GM21717 (cell line): ENCODE measurements at regions not wholly inside any gene's neighbourhood (a gene's known extent, or its start where the extent isn't known, plus 50 kb on each side); places are given as distances from the start of the nearest gene placed in this dataset.
A peak's percentile ranks its signal among the peaks of the same experiment; 100 is the strongest.
"Not testable (repeated sequence)": the region's sequence is repeated elsewhere in the genome, so short reads cannot be mapped to it uniquely, and the experiment has no call there.

Experiments
- ATAC-seq: cut with Tn5 transposase; IDR thresholded peaks from one replicate; pipeline ENCODE4 v1.9.1; 2021; ENCODE audit warnings: mild to moderate bottlenecking, moderate library complexity; ENCODE audit not compliant: unreplicated experiment

DNA sequence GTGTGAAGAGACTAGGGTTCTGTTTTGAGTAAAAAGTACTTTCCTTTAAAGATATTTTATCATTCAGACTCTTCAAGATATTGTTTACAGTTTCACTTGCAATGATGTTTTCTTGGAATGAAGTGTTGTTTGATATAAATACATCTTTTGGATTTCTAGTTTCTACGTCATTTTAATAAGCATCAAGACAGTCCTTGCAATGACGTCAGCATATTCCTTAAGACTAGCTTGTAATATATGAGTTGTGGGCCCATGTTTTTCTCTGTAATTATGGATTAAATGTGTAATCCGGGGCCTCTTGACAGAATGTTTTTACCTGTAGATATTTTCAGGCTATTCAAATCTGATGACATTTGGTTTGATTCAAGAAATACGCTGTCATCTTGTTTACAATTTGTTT is 66.1 kb downstream of the RBMX2 start:
- ATAC-seq = no peak

GRCh38 chrX:130468395-130468923 is 66.7 kb downstream of the RBMX2 start:
- ATAC-seq = no peak

DNA sequence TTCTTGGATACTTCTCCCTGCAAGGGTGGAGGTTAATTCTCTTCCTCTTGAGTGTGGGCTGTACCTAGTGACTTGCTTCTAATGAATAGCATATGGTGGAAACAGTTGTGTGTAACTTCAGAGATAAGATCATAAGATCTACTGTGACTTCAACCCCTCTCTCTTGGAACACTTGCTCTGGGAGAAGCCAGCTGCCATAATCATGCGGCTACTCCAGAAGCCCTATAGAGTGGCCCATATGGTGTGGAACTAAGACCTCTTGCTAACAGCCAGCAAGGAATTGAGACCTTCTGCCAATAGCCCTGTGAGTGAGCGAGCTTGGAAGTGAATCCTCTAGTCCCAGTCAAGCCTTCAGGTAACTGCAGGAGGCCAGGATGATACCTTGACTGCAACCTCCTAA is 81.1 kb downstream of the RBMX2 start:
- ATAC-seq = no peak

GRCh38 chrX:130485870-130486269 is 84.1 kb downstream of the RBMX2 start:
- ATAC-seq = no peak

- not testable (repeated sequence) for ATAC-seq
These were observed 93.7 kb downstream of the RBMX2 start for GRCh38 chrX:130495502-130495901.

- ATAC-seq = no peak
These were observed 95.7 kb downstream of the RBMX2 start for GRCh38 chrX:130497531-130497930.

DNA sequence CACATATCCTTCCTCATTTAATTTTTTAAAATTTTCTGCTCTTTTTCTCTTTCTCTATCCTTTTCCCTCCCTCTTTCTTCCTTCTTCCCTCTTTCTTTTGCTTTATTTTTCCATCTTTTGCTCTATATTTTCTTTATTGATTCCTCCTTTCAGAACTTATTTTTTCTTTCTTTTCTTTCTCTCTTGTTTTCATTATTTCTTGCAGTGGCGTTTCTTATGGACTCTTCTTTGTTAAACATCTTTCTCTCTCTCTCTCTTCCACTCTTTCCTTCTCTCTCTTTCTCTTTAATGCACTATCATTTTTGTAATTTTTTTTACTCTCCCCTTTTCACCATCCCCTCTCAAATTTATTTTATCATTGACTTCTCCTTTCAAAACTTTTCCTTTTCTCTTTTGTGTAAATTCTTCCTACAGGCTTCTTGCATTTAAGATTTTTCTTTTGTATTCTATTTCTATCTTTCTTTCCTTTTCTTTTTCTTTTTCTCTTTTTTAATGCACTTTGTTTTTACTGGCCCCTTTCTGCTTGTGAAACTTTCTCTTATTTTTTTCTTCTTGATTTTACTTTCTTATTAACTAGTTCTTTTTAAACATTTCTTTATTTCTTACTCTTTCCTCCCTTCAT is 97.0 kb downstream of the RBMX2 start:
- no peak for ATAC-seq

- ATAC-seq = no peak
These were observed 100.3 kb downstream of the RBMX2 start for GRCh38 chrX:130502016-130502570.

DNA sequence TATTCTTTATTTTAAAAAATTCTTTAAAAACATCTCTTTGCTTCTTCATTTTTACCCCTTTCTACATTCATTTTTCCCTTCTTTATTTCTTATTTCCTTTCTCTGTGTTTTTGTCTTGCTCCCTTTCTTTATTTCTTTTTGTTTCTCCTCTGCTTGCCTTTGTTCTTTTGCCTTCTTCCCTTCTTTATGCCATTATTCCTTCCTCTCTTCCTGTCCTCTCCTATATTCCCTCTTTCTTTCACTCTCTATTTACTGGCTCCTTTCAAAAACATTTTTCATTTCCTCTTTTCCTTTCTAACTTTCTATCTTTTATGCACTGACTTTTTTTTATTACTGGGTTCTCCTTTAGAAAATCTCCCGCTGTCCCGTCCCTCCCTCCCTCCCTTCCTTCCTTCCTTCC is 102.2 kb downstream of the RBMX2 start:
- ATAC-seq = no peak

DNA sequence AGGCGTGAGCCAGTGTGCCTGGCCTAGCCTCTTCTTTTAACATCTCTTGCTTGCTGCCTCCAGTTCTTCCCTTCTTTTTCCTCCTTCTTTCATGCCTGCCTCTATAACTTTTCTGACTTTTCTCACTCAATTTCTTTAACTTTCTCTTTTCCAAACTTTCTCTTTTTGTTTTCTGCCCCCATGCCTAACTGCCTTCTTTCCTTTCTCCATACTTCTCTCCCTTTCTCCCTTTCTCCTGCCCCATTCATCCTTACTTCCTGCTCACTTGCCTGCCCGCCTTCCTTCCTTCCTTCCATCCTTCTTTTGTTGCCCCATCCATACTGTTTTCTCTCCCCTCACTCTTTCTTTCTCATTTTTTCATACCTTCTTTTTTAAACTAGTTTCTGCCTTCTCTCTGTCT is 105.2 kb downstream of the RBMX2 start:
- no peak for ATAC-seq

DNA sequence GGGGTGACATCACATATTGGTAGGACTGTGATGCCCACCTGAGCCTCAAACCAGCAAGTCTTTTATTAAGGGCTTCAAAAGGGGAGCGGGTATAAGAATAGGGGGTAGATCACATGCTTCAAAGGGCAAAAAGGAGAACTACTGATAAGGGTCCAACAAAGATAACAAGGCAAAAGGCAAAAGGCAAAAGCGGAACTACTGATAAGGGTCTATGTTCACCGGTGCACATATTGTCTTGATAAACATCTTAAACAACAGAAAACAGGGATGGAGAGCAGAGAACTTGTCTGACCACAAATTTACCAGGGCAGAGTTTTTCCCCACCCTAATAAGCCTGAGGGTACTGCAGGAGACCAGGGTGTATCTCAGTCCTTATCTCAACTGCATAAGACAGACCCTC is 110.7 kb downstream of the RBMX2 start:
- ATAC-seq = not testable (repeated sequence)

- no peak for ATAC-seq
These were observed 114.3 kb downstream of the RBMX2 start for GRCh38 chrX:130516123-130516522.

- ATAC-seq = no peak
These were observed 121.9 kb downstream of the RBMX2 start for GRCh38 chrX:130523460-130524394.

GRCh38 chrX:130524476-130525194 is 122.8 kb downstream of the RBMX2 start:
- ATAC-seq = no peak

GRCh38 chrX:130529531-130529930 is 127.7 kb downstream of the RBMX2 start:
- ATAC-seq = no peak

- ATAC-seq = no peak
These were observed 129.3 kb downstream of the RBMX2 start for GRCh38 chrX:130531066-130531465.

DNA sequence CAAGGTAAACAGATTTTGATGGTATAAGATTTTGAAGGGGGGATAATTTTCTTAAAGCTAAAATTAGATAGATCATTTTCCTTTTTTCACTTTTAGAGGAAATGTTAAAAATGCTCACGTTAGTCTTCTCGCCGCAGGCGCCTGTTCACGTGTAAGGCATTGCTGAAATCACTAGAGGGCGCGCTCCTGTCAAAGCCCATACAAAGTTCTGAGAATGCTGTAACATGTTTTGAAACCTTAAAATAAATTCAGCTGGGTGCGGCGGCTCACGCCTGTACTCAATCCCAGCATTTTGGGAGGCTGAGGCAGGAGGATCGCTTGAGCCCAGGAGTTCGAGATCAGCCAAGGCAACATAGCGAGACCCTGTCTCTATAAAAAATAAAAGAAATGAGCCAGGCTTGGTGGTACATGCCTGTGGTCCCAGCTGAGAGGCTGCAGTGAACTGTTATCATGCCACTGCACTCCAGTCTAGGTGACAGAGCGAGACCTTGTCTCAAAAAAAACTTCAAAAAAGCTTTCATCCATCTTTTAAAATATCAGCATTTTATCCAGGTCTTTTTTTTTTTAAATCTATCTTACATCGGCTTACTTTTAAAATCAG is 138.0 kb downstream of the RBMX2 start:
- ATAC-seq = peak; percentile 67

DNA sequence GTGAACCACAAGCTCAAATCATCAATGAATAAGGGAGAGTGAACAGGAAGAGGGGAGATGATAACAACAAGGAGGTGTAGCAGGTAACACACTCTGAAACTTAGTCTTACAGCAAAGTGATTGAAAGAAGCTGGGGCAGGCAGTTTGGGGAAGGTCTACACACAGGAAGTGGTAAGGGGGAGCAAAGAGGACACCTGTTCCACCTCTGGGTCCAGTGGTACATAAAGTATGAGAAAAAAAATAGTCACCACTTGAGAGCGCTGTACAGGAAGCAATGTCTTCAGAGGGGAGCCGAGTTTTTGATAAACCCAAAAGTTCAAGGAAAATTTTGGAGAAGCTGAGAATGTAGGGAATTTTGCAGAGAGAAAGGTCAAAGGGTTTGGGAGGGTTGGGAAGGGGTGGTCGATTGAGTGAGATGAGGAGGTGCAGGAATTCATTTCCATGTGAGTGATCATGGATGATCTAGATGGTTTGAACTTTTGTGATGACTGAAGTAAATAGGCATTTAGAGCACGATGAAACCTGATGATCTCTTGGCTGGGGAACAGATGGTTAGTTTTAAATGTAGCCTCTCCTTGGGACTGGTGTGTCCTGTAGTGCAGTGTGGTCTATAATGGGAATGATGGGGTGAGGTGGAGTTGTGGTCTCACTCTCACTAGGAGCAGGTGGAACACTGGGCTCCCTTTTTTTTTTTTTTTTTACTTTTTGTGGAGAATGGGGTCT is 142.0 kb downstream of the RBMX2 start:
- no peak for ATAC-seq

DNA sequence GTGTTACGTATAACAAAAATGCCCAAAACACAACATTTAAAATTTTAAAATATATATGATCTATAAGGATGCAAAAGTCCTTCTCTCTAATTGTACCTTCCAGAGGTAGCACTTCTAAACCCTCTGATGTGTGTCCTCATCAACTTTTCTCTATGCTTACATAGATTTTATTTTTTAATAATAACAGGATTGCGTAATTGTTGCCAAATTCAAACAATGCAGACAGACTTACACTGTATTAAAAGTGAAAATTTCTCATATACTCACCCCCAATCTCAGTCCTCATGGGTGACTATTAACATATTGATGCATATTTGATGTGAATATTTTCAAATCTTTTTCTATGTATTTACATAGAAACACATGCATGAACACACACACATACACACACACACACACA is 144.0 kb downstream of the RBMX2 start:
- ATAC-seq = no peak

- not testable (repeated sequence) for ATAC-seq
These were observed 147.6 kb downstream of the RBMX2 start for GRCh38 chrX:130549382-130549781.
